ENCODE measurements at regions not wholly inside any gene's neighbourhood (a gene's known extent, or its start where the extent isn't known, plus 50 kb on each side); places are given as distances from the start of the nearest gene placed in this dataset.

DNA sequence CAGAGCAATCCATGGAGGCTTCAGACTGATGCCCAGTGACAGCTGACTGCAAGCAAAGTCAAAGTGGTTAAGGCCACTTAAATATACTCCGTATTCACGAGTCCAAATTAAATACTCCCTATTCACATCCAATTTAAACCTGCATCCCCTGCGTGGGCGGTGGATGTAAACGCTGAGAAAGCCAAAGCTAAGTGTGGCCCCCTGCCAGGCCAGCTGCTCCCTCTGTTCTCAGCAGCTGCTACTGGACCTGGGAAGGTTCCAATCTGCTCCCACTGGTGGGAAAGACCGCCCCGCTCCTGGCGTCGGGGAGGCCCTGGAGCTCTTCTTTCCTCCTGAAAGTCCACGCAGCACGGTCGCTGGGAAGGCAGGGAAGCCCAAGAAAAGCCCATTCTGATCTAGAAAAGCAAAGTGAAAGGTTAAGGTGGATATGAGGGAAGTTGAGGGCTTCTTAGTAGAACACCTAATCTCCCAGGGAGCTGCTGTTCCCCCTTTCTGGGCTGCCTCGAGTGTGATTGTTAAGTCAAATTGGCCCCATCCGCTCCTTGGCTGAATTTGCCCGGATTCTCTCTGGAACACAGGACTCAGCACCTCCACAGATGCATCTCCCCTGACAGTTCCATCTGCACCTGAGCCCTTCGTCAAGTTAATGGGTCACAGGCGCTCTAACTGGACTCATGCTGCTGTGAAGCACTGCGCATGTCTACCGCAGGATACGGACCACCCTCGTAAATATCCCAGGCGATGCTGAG, 205.5 kb downstream of the USP12 start:
- intact Hi-C loops (cut with DNase I; ENCODE audit: low total_unique reads) (no loop called here), in situ Hi-C loops (cut with MboI; ENCODE audit: low pct_ligation_motif_present in 1 of 4, low pct_unique_long_range_greater_than_20kb in 1 of 4, low sequenced_read_pairs in 3 of 4) (loop anchor here in 1 of 4 donors (10.0 kb wide), 1 partner anchor 1009 kb away; no protein-coding TSS in a partner anchor)
- no peak overlapping the region for H3K4me3 ChIP-seq
- no peaks in the 10 kb centered on the region for H3K36me3 ChIP-seq
- no peaks in the 10 kb centered on the region for H3K27me3 ChIP-seq
- WGBS, 2 donors (ENCODE audit: low coverage in 1 of 2), result 40 to 54% methylated on average over 1 to 22 of the region's 22 CpGs
- H3K9me3 ChIP-seq, result no peaks in the 10 kb centered on the region
- TF ChIP-seq POLR2AphosphoS5 (IDR thresholded peaks at IDR 0.05), result peak in 1 of 3 donors; percentile 38
- no peak for TF ChIP-seq EP300 (IDR thresholded peaks at IDR 0.05; ENCODE audit: low read depth)
- H3K4me1 ChIP-seq, result peaks cover 18 to 96% (median 61%) of the 10 kb centered on the region in 4 donors
- peak overlapping the region; percentile 70 to 84 (median 82) for H3K27ac ChIP-seq
- no peak for DNase-seq

GRCh38 chr13:26964278-26965250, 204.0 kb upstream of the GPR12 start:
- no peak overlapping the region for H3K4me3 ChIP-seq
- 60 to 64% methylated on average over 3 to 16 of the region's 16 CpGs for WGBS, 2 donors (ENCODE audit: low coverage in 1 of 2)
- H3K36me3 ChIP-seq, result no peaks in the 10 kb centered on the region
- in situ Hi-C loops (cut with MboI; ENCODE audit: low pct_ligation_motif_present in 1 of 4, low pct_unique_long_range_greater_than_20kb in 1 of 4, low sequenced_read_pairs in 3 of 4) (loop anchor here in 1 of 4 donors (10.0 kb wide), 1 partner anchor 1010 kb away; no protein-coding TSS in a partner anchor), intact Hi-C loops (cut with DNase I; ENCODE audit: low total_unique reads) (no loop called here)
- no peak for TF ChIP-seq EP300 (IDR thresholded peaks at IDR 0.05; ENCODE audit: low read depth)
- no peak for TF ChIP-seq POLR2A (IDR thresholded peaks at IDR 0.05)
- peak in 2 of 3 donors; percentile 30 to 35 for TF ChIP-seq POLR2AphosphoS5 (IDR thresholded peaks at IDR 0.05)
- TF ChIP-seq CTCF (IDR thresholded peaks at IDR 0.05), result no peak
- peak; percentile 56 for DNase-seq
- H3K27me3 ChIP-seq, result no peaks in the 10 kb centered on the region
- no peaks in the 10 kb centered on the region for H3K9me3 ChIP-seq
- H3K27ac ChIP-seq, result peak overlapping the region; percentile 70 to 84 (median 82)
- H3K4me1 ChIP-seq, result peaks cover 21 to 94% (median 63%) of the 10 kb centered on the region in 4 donors

DNA sequence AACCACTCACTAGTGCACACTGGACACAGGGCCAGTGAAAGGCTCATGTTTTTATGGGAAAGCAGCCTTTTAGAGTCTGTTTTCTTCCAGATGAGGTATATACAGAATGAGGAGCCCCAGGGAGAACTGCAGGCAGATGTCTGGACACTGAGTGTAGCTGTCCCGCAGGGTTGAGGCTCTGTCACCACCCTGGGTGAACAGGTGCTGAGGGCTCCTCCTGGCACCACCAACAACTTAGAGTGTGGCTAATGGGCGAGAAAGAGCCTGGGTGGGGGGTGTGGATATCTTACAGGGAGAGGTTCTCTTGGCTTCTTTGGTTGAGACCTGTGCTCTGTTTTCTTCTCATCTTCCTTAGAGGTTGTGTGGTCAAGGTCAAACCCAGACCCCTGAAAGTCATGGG, 202.1 kb upstream of the GPR12 start:
- Histone ChIP-seq H3K9me3 (no peaks in the 10 kb centered on the region), H3K36me3 (no peaks in the 10 kb centered on the region), H3K27ac (peak overlapping the region; percentile 79 to 84 (median 82)), H3K4me3 (no peak overlapping the region), H3K27me3 (no peaks in the 10 kb centered on the region), H3K4me1 (peaks cover 31 to 92% (median 54%) of the 10 kb centered on the region in 4 donors)
- TF ChIP-seq CTCF (IDR thresholded peaks at IDR 0.05) (no peak), POLR2A (IDR thresholded peaks at IDR 0.05) (peak; percentile 10)
- no peak for DNase-seq
- in situ Hi-C loops (cut with MboI; ENCODE audit: low pct_ligation_motif_present in 1 of 4, low pct_unique_long_range_greater_than_20kb in 1 of 4, low sequenced_read_pairs in 3 of 4) (loop anchor here in 1 of 4 donors (10.0 kb wide), 1 partner anchor 1012 kb away; no protein-coding TSS in a partner anchor), intact Hi-C loops (cut with DNase I; ENCODE audit: low total_unique reads) (no loop called here)
- 63% methylated on average over 2 of the region's 2 CpGs; no CpG with 5 or more reads in 1 of the 2 donors for WGBS, 2 donors (ENCODE audit: low coverage in 1 of 2)

DNA sequence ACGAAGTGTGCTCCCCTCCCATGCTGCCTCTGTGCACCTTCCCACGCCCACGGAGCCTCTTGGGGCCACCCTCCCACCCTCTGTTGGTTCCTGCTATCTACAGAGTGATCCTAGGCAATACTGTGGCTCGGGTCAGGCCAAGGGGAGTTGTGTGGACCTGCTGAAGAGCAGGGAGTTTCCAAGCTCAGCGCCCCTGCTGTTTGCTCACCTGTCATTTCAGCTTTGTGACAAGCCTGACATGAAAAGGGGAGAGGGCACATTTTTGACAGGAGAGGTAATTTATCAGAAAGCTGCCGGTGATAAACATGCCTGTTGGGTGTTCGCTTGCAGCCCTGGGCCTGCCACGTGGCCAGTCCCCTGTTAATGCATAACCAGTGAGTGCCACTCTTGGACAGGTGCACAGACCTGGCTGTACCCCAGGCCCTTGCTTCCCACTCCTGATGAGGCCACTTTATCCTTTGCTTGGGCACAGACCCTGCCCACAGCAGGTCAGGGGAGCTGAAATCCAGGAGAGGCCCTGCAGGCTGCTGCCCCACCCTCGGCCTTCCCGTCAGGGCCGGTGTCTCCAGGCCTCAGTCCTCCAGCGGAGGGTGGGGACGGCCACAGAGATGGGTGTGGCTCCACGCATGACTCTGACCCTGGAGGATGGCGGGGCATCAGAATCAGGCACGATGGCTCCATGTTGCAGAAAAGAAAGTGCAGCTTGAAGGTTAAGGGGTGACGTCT, 201.5 kb upstream of the GPR12 start:
- Histone ChIP-seq H3K4me3 (no peak overlapping the region), H3K9me3 (no peaks in the 10 kb centered on the region), H3K27ac (peak overlapping the region; percentile 79 to 84 (median 82)), H3K36me3 (no peaks in the 10 kb centered on the region), H3K27me3 (no peaks in the 10 kb centered on the region), H3K4me1 (peaks cover 32 to 92% (median 56%) of the 10 kb centered on the region in 4 donors)
- intact Hi-C loops (cut with DNase I; ENCODE audit: low total_unique reads), result no loop called here
- WGBS, 2 donors (ENCODE audit: low coverage in 1 of 2), result 50 to 60% methylated on average over 1 to 17 of the region's 17 CpGs
- in situ Hi-C loops (cut with MboI; ENCODE audit: low pct_ligation_motif_present in 1 of 4, low pct_unique_long_range_greater_than_20kb in 1 of 4, low sequenced_read_pairs in 3 of 4), result loop anchor here in 1 of 4 donors (10.0 kb wide), 1 partner anchor 1013 kb away; no protein-coding TSS in a partner anchor
- TF ChIP-seq EP300 (IDR thresholded peaks at IDR 0.05; ENCODE audit: low read depth), result no peak
- peak in 1 of 5 experiments; percentile 24 for TF ChIP-seq CTCF (IDR thresholded peaks at IDR 0.05)
- peak in 2 of 3 donors; percentile 7 to 25 for TF ChIP-seq POLR2AphosphoS5 (IDR thresholded peaks at IDR 0.05)
- TF ChIP-seq POLR2A (IDR thresholded peaks at IDR 0.05), result peak; percentile 25
- peak; percentile 82 for DNase-seq

Measured in transverse colon (tissue), 4 donors.